ENCODE measurements at regions not wholly inside any gene's neighbourhood (a gene's known extent, or its start where the extent isn't known, plus 50 kb on each side); places are given as distances from the start of the nearest gene placed in this dataset.

DNA sequence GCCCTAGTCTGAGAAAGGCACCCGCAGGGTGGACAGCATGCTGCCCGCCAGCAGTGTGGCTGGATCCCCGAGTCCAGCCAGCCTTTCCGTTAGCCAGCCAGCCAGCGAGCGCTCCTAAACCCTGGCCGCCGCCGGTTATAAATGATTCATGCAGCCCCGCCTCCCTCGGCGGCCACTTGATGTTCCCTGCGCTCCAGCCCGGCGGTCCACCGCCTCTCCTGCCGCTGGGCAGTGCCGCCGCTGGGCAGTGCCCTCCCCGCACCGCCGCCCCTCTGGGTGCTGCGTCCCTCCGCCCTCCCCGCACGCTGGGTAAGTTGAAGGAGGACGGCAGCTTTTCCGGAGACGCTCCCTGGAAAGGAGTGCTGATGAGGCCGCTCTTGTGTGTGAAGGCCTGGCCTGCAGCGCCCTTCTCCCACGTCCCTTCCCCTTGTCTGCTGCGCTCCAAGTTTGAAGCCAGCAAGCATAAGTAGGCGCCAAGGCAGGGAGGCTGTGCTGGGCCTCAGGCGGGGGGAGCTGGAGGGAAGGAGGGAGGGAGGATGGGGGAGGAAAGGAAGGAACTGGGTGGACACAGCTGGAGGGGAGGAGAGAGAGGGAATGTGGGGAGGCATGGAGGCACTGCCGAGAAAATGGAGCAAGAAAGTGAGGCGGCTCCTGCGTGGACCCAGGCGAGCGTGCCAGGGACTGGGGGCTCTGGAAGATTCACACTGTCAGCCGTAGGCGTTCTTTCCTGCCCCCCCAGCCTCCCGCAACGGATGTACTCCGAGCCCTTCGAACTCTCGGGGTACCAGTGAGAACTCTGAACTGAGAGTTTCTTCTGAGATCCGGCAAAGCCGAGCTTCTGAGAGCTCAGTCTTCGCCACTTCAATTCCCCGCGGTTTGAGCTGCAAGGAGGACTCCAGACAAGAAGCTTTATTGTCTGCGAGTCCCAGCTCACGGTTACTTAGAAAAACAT lies 131.9 kb downstream of the GLI2 start:
- TF ChIP-seq SIN3A (IDR thresholded peaks at IDR 0.05; ENCODE audit: borderline replicate concordance, insufficient read depth, low read length) (no peak), POLR2AphosphoS5 (IDR thresholded peaks at IDR 0.05; ENCODE audit: low read depth, low read length) (no peak), FOXP2 (optimal IDR thresholded peaks at IDR 0.05; ENCODE audit: borderline replicate concordance, extremely low read depth, extremely low read length, insufficient read depth) (peak; percentile 8), TAF1 (IDR thresholded peaks at IDR 0.05; ENCODE audit: borderline replicate concordance, insufficient read depth, low read length) (no peak)
- TF ChIP-seq, protein P1, sequence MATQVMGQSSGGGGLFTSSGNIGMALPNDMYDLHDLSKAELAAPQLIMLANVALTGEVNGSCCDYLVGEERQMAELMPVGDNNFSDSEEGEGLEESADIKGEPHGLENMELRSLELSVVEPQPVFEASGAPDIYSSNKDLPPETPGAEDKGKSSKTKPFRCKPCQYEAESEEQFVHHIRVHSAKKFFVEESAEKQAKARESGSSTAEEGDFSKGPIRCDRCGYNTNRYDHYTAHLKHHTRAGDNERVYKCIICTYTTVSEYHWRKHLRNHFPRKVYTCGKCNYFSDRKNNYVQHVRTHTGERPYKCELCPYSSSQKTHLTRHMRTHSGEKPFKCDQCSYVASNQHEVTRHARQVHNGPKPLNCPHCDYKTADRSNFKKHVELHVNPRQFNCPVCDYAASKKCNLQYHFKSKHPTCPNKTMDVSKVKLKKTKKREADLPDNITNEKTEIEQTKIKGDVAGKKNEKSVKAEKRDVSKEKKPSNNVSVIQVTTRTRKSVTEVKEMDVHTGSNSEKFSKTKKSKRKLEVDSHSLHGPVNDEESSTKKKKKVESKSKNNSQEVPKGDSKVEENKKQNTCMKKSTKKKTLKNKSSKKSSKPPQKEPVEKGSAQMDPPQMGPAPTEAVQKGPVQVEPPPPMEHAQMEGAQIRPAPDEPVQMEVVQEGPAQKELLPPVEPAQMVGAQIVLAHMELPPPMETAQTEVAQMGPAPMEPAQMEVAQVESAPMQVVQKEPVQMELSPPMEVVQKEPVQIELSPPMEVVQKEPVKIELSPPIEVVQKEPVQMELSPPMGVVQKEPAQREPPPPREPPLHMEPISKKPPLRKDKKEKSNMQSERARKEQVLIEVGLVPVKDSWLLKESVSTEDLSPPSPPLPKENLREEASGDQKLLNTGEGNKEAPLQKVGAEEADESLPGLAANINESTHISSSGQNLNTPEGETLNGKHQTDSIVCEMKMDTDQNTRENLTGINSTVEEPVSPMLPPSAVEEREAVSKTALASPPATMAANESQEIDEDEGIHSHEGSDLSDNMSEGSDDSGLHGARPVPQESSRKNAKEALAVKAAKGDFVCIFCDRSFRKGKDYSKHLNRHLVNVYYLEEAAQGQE (IDR thresholded peaks at IDR 0.05; ENCODE audit: insufficient read depth in 1 of 2, low read depth in 2 of 2, low read length in 2 of 2), result peak in 1 of 2 experiments; percentile 30; a peak in 1 of 4 replicates

DNA sequence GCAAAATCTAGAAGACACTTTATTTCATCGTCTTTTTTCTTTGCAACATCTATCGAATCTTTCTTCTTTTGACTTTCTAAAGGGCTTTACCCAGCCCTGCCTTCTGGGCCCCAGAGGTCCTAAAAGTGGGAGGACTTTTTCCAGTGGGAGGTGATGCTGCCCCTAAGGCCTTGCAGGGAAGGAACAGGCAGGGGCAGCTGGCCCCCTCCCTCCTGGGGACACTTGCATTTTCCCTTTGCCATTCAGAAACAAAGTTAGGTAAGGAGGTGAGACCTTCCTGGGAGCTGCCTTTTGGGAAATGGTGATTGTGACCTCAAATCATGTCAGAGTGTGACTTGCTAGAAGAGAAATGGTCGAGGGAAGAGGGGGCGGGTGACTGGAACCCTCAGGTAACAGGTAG lies 132.7 kb downstream of the GLI2 start:
- TF ChIP-seq FOXP2 (optimal IDR thresholded peaks at IDR 0.05; ENCODE audit: borderline replicate concordance, extremely low read depth, extremely low read length, insufficient read depth), result no peak
- TF ChIP-seq TAF1 (IDR thresholded peaks at IDR 0.05; ENCODE audit: borderline replicate concordance, insufficient read depth, low read length), result no peak
- TF ChIP-seq SIN3A (IDR thresholded peaks at IDR 0.05; ENCODE audit: borderline replicate concordance, insufficient read depth, low read length), result no peak
- TF ChIP-seq POLR2AphosphoS5 (IDR thresholded peaks at IDR 0.05; ENCODE audit: low read depth, low read length), result no peak
- TF ChIP-seq, protein P1 (IDR thresholded peaks at IDR 0.05; ENCODE audit: insufficient read depth in 1 of 2, low read depth in 2 of 2, low read length in 2 of 2), result no peak

DNA sequence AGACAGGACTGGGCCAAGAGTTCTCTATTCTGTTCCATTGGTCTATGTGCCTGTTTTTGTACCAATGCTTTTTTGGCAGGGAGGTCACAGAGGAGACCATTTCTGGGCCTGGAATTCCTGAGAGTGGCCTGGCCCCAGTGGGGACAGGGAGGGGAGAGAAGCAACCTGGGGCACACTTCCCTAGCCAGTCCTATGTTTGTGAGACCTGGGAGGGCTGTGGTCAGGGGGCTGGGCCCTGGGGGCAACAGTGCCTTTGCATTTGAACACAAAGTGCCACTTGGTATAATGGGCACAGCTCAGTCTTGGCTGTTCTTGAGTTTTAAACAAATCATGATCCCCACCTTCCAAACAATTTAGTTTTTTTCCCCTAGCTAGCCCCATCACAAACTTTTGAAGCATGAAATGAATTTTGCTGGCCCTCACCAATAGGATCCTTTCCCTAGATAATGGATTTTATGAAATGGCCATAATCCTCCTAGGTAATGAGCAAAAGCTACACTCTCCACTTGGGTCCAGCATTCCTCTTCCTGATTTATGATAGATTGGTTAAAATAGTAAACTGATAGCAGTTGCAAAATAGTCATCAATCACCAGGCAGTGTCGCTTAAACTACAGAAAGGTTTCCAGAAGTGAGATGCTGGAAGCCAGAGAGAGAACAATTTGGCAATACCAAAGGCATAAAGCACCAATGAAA lies 133.5 kb downstream of the GLI2 start:
- no peak for TF ChIP-seq SIN3A (IDR thresholded peaks at IDR 0.05; ENCODE audit: borderline replicate concordance, insufficient read depth, low read length)
- TF ChIP-seq POLR2AphosphoS5 (IDR thresholded peaks at IDR 0.05; ENCODE audit: low read depth, low read length), result no peak
- no peak for TF ChIP-seq FOXP2 (optimal IDR thresholded peaks at IDR 0.05; ENCODE audit: borderline replicate concordance, extremely low read depth, extremely low read length, insufficient read depth)
- TF ChIP-seq, protein P1 (IDR thresholded peaks at IDR 0.05; ENCODE audit: insufficient read depth in 1 of 2, low read depth in 2 of 2, low read length in 2 of 2), result no peak
- TF ChIP-seq TAF1 (IDR thresholded peaks at IDR 0.05; ENCODE audit: borderline replicate concordance, insufficient read depth, low read length), result no peak

DNA sequence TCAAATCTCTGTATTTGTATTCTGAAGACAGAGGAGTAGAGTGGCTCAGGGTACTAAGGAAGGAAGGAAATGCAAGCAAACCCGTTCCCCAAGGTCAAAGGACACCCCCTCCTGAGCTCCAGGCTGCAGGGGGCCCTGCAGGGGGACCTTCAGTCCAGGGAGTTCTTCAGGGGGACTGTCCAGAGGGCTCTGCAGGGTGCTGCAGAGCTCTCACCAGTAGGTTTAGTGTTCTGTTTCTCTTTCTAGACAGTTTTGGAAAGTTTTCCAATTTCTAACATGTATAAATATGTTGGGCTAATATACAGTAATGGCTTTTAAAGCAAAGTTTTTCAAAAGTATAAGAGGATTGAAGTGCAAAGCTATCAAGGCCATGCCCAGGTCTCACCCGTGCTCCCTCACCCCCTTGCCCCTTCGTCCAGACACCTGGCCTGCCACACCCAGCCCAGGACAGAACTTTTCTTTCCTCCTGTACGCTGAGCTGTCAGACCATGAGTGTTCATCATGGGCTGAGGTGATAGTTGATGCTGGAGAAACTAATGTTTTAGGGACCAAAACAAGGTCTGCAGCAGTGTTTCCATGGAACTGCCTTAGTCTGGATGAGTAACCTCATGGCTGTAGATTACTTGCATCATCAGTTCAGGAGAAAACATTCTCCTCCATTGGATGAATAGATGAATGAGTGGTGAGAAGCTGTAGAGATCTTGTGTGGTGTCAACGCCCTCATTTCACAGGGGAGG lies 134.2 kb downstream of the GLI2 start:
- no peak for TF ChIP-seq TAF1 (IDR thresholded peaks at IDR 0.05; ENCODE audit: borderline replicate concordance, insufficient read depth, low read length)

DNA sequence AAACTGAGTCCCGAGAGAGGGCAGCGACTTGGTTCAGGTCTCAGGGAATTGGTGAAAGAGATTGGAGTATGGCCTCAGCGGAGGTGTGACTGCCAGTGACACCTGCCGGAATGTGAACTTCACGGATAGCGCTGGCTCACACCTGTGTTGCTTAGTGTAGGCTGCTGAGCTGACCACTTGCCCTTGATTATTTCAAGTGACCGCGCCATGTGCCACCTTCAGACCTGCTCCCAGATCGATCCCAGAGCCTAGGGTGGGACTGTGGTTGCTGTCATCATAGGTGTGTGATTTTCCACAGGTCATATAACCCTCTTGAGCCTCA lies 134.8 kb downstream of the GLI2 start:
- TF ChIP-seq, protein P1 (IDR thresholded peaks at IDR 0.05; ENCODE audit: insufficient read depth in 1 of 2, low read depth in 2 of 2, low read length in 2 of 2), result no peak
- TF ChIP-seq SIN3A (IDR thresholded peaks at IDR 0.05; ENCODE audit: borderline replicate concordance, insufficient read depth, low read length), result no peak
